ENCODE measurements at regions not wholly inside any gene's neighbourhood (a gene's known extent, or its start where the extent isn't known, plus 50 kb on each side); places are given as distances from the start of the nearest gene placed in this dataset.

- DNase-seq (ENCODE audit: insufficient read length, low spot score) = no peak
- FAIRE-seq = peak; percentile 42
Observed at GRCh38 chr20:50311308-50312001, 120.8 kb downstream of the CEBPB start.

- FAIRE-seq (no peak), DNase-seq (ENCODE audit: insufficient read length, low spot score) (no peak)
Observed at GRCh38 chr20:50312002-50312681, 121.5 kb downstream of the CEBPB start.

GRCh38 chr20:50312682-50313521 is 122.3 kb downstream of the CEBPB start:
- FAIRE-seq (peak; percentile 88), DNase-seq (ENCODE audit: insufficient read length, low spot score) (peak; percentile 92)

DNA sequence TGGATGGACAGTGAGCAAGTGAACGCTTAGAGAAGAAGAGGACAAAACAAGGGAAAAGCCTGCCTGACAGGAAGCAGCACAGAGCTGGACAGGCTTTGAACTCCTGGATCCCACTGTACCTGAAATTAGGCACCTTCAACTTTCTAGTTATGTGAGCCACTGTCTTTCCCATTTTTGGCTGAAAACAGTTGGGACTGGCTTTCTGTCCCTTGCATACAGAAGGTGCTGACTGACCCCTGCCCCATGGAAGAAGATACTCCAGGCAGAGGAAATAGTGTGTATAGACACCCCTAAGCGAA is 122.8 kb downstream of the CEBPB start:
- DNase-seq (ENCODE audit: insufficient read length, low spot score) (no peak), FAIRE-seq (no peak)

GRCh38 chr20:50313827-50314677 is 123.4 kb downstream of the CEBPB start:
- no peak for DNase-seq (ENCODE audit: insufficient read length, low spot score)

GRCh38 chr20:50314678-50315335 is 124.2 kb downstream of the CEBPB start:
- no peak for DNase-seq (ENCODE audit: insufficient read length, low spot score)

More at GRCh38 chr20:50313827-50314677, 123.4 kb downstream of the CEBPB start:
- FAIRE-seq = peak; percentile 48

GRCh38 chr20:50315586-50316551 is 125.2 kb downstream of the CEBPB start:
- no peak for FAIRE-seq
- no peak for DNase-seq (ENCODE audit: insufficient read length, low spot score)

More at GRCh38 chr20:50314678-50315335, 124.2 kb downstream of the CEBPB start:
- FAIRE-seq = peak; percentile 44

- no peak for DNase-seq (ENCODE audit: insufficient read length, low spot score)
- peak; percentile 48 for FAIRE-seq
Observed at GRCh38 chr20:50317116-50317515, 126.5 kb downstream of the CEBPB start.

GRCh38 chr20:50317609-50318008 is 127.0 kb downstream of the CEBPB start:
- FAIRE-seq (no peak), DNase-seq (ENCODE audit: insufficient read length, low spot score) (no peak)

DNA sequence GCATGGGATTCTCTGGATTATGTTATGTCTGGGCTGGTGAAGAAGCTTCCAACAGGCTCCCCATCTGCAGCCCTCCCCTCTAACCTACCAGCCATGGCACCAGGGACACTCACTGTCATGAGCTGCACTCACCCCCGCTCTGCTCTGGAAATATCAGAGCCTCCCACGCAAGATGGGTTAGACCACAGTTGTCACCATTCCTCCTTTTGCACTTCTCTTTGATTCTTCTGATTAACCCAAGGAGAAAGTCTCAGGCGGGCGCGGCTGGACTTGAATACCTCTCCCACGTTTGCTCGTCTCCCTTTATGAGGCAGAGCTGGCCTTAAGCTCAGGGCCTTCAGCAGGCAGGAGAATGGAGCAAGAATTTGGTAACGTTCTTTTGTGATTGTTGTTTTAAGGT is 128.1 kb downstream of the CEBPB start:
- FAIRE-seq (no peak), DNase-seq (ENCODE audit: insufficient read length, low spot score) (no peak)

DNA sequence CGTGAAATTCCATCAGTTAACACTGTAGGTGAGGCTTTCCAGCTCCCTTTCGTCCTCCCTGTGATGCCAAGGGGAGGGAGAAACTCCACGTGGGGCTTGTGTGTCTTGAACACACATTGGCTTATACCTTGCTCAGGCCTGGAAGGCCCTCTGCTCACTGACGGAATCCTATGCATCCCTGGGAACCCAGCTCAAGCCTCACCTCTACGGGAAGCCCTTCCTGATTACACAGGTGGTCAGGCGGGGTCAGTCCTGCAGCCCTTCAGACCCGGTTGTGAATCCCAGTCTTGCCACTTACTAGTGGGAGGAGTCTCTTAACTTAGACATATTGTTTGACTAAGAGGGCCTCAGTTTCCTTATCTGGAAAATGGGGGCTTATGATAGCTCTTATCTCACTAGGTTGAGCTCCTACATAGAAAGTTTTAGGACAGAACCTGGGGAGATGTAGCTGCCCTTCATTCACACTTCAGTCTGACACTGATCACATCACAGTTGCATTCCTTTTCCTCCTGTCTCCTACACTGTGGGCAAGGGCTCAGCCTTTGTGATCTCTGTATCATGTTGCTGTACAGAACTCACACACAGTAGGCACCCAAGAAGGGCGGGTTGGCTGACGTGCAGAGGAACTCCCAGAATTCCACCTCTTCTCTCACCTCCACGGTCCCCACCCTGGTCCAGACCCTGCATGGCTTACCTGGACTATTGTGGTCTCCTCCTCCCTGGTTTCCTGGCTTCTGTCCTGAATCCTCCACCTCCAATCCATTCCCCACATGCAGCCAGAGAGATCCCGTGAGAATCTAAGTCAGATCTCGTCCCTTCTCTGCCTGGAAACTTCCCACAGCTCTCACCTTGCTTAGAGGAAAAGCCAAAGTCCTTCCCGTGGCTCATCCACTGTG is 129.6 kb downstream of the CEBPB start:
- DNase-seq (ENCODE audit: insufficient read length, low spot score) (no peak), FAIRE-seq (peak; percentile 31)

DNA sequence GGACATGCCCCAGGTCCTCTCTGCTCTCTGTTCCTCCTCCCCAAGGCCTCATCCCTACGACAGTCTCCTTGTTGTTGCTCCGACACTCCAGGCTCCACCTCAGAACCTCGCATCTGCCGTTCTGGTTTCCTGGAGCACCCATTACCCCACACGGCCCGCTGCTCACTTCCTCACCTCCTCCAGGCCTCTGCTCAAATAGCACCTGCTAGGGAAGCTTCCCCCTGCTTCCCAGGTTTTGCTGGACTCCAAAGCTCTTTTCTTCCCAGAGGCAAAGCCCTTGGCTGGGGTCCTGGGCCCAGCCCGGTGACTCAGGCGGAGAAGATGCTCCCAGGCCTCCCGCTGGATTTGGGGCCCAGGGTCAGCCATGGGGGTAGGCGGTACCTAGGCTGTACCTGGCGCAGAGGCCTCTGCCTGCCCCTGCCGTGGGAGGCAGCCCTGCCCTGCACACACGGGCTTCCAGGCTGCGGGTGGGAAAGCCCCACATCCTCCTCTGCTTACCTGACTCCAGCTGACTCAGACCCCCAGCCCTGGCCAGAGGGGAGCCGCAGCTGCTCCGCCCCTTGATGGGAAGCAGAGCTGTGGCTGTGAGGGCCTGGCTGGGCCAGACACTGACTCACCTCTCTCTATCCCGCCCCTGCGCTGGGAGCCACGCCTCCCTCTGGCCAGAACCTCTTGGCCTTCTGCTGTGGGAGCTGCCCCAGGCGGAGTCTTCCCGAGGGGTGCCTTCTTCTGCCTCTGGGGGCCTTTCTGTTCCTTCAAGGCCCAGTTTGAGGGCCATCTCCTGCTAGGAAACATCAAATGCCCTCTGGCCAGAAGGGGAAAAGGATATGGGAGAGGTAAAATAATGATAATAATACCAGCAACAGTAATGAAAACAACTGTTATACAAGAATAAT is 130.5 kb downstream of the CEBPB start:
- DNase-seq (ENCODE audit: insufficient read length, low spot score) (peak; percentile 100), FAIRE-seq (peak; percentile 98)

DNA sequence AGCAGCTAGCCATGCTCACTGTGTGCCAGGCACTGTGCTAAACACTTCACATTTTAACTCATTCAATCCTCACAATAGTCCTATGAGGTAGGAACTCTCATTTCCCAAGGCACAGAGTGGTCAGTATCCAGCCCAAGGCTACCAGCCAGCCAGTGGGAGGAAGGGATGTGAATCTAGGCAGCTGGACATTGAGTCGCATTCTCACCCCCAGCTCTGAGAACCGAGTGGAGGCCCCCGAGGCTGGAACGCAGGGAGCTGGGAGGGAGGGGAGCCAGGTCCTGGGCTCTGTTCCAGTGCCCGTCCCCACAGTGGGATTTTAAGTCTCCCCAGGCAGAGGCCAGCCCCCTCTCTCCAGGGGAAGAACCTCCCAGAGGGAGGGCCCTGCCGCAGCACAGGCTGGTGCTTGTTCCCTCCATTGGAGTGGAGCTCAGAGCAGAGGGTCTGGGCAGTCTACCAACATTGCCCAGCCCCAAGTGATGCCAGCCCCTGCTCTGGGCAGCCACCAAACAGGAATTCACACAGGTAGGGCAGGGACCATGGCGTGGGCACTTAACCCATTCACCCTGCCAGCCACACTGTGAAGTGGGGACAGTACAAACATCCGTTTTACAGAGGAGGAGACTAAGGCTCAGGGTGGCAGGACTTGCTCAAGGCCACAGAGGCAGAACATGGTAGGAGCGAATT is 131.3 kb downstream of the CEBPB start:
- FAIRE-seq (no peak), DNase-seq (ENCODE audit: insufficient read length, low spot score) (no peak)

- peak; percentile 80 for FAIRE-seq
Observed at GRCh38 chr20:50322703-50323131, 132.1 kb downstream of the CEBPB start.

GRCh38 chr20:50323209-50323608 is 132.6 kb downstream of the CEBPB start:
- FAIRE-seq (no peak), DNase-seq (ENCODE audit: insufficient read length, low spot score) (no peak)

More at GRCh38 chr20:50322703-50323131, 132.1 kb downstream of the CEBPB start:
- no peak for DNase-seq (ENCODE audit: insufficient read length, low spot score)
